ENCODE measurements at regions not wholly inside any gene's neighbourhood (a gene's known extent, or its start where the extent isn't known, plus 50 kb on each side); places are given as distances from the start of the nearest gene placed in this dataset.

DNA sequence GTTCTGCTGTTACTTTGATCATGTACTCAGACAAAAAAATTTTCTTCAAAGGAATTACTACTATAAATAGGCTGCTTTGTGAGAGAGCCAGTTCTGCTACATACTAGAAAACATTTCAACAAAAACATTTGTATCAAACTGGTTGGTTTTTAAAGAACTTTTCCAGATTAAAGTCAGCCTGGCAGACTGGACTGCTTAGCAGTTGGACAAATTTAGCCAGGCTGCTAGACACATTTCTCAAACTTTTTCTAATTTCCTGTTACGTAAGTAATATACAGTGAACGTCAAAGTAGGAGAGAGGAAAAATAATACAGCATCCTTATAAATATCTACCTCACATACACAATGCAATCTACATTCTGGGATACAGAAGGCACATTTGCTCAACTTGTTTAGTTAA is 109.5 kb downstream of the SP3 start:
- TF ChIP-seq CTCF (IDR thresholded peaks at IDR 0.05 in 8 of 11, conservative IDR thresholded peaks at IDR 0.05 in 3 of 11) (no peak), POLR2A (IDR thresholded peaks at IDR 0.05) (no peak)
